H1 (cell line): ENCODE measurements at regions not wholly inside any gene's neighbourhood (a gene's known extent, or its start where the extent isn't known, plus 50 kb on each side); places are given as distances from the start of the nearest gene placed in this dataset.

Experiments
- FOSL1 ChIP-seq: IDR thresholded peaks from 2 replicates; pipeline ENCODE4 v1.6.1; 2011; ENCODE audit warnings: mild to moderate bottlenecking, low read depth, low read length, moderate library complexity; ENCODE audit not compliant: insufficient read depth
- HDAC6 ChIP-seq: IDR thresholded peaks from one replicate; pipeline ENCODE4 v1.7.1; 2012; ENCODE audit warnings: low read depth, mild to moderate bottlenecking, inconsistent platforms, low read length, moderate library complexity
- KDM1A ChIP-seq: fragments of 200-600, 300-600 bp; sonication (generic); IDR thresholded peaks from 2 replicates; pipeline ENCODE4 v1.7.1; 2016; ENCODE audit warnings: mild to moderate bottlenecking, low read length, borderline replicate concordance
- KDM5A ChIP-seq: fragments of 200-600 bp; IDR thresholded peaks from 2 replicates; pipeline ENCODE4 v1.7.1; 2012; ENCODE audit warnings: mild to moderate bottlenecking, low read length, inconsistent platforms, mixed read lengths
- NRF1 ChIP-seq: IDR thresholded peaks from 2 replicates; pipeline ENCODE4 v1.6.1; 2011; ENCODE audit warnings: mild to moderate bottlenecking, low read depth, low read length, improper control_type of control experiment
- POLR2A ChIP-seq, 2 experiments: IDR thresholded peaks; 1 replicate in 1 of 2; 2 replicates in 1 of 2; pipeline ENCODE4 v1.6.1; 2011; ENCODE audit warnings: low read depth in 2 of 2, low read length in 2 of 2, mild to moderate bottlenecking in 2 of 2; ENCODE audit errors: control extremely low read depth in 1 of 2
- POLR2AphosphoS5 ChIP-seq: IDR thresholded peaks from 2 replicates; pipeline ENCODE4 v1.6.1; 2011; ENCODE audit warnings: low read depth, low read length
- RAD21 ChIP-seq, 2 experiments: IDR thresholded peaks in 1 of 2; conservative IDR thresholded peaks in 1 of 2; 2 replicates each; pipeline ENCODE4 v1.6.1; 2011; ENCODE audit warnings: low read depth in 2 of 2, low read length in 2 of 2, improper control_type of control experiment in 1 of 2, inconsistent platforms in 1 of 2, mild to moderate bottlenecking in 1 of 2, moderate library complexity in 1 of 2
- SIN3A ChIP-seq, 2 experiments: IDR thresholded peaks in 1 of 2; conservative IDR thresholded peaks in 1 of 2; 2 replicates each; pipeline ENCODE4 v1.6.1; 2011 to 2012; ENCODE audit warnings: low read length in 2 of 2, improper control_type of control experiment in 1 of 2, low read depth in 1 of 2, mild to moderate bottlenecking in 1 of 2
- YY1 ChIP-seq: IDR thresholded peaks from 2 replicates; pipeline ENCODE4 v1.6.1; 2011; ENCODE audit warnings: low read depth, mild to moderate bottlenecking, low read length
- TF ChIP-seq, protein P1 (sequence below): IDR thresholded peaks from 2 replicates; pipeline ENCODE4 v1.6.1; 2012; ENCODE audit warnings: inconsistent platforms
- TF ChIP-seq, protein P2 (sequence below), 3 experiments: IDR thresholded peaks; 1 replicate in 2 of 3; 2 replicates in 1 of 3; pipeline versions ENCODE4 v1.5.1 to v1.6.1; 2011; ENCODE audit warnings: low read length in 3 of 3, mild to moderate bottlenecking in 3 of 3, inconsistent platforms in 2 of 3, low read depth in 1 of 3, moderate library complexity in 1 of 3; ENCODE audit not compliant: insufficient read depth in 1 of 3; ENCODE audit errors: control extremely low read depth in 1 of 3
- TF ChIP-seq, protein P3 (sequence below): IDR thresholded peaks from 2 replicates; pipeline ENCODE4 v1.6.1; 2011; ENCODE audit warnings: low read depth, mild to moderate bottlenecking, low read length; ENCODE audit not compliant: insufficient read depth
- TF ChIP-seq, protein P4 (sequence below): IDR thresholded peaks from 2 replicates; pipeline ENCODE4 v1.6.1; 2012; ENCODE audit warnings: low read length, inconsistent platforms

DNA sequence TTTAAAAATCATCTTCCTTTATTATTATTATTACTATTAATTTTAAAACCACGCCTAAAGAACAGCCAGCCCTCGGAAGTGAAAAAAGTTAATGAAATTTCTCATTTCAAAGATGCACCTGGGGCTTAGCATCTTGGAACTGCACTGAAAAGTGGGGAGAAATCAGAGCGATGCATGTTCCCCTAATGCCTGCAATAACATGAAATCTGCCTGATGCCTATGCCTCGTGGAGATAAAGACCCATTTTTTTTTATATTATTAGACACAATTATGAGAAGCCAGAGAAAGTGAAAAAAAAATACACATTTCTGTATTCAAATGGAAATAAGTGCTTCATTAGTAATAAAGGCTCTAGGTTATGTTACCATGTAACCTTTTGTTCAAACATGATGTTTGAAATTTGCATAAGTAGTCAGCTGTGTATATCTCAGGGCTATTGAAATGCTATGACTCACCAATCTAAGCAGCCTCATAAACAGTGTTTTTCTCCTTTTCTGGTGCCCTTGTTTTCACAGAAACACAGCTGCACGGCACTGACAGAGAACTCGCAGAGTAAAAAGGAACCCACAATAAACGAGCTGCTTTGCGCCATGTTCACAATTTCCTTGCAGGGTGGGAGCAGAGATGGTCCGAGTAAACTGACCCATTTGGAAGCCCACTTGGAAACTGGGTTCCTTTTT is 175.8 kb upstream of the PRKCQ start:
- TF ChIP-seq, protein P1, sequence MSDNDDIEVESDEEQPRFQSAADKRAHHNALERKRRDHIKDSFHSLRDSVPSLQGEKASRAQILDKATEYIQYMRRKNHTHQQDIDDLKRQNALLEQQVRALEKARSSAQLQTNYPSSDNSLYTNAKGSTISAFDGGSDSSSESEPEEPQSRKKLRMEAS, result no peak
- TF ChIP-seq NRF1 (no peak), POLR2AphosphoS5 (no peak), KDM5A (no peak), HDAC6 (no peak), POLR2A (IDR thresholded peaks at IDR 0.05; ENCODE audit: control extremely low read depth in 1 of 2, low read depth in 2 of 2, low read length in 2 of 2) (no peak), SIN3A (conservative IDR thresholded peaks at IDR 0.05 in 1 of 2, IDR thresholded peaks at IDR 0.05 in 1 of 2; ENCODE audit: low read depth in 1 of 2, low read length in 2 of 2) (no peak), RAD21 (IDR thresholded peaks at IDR 0.05 in 1 of 2, conservative IDR thresholded peaks at IDR 0.05 in 1 of 2; ENCODE audit: low read depth in 2 of 2, low read length in 2 of 2) (no peak), KDM1A (no peak), YY1 (no peak), FOSL1 (no peak)
- TF ChIP-seq, protein P2, sequence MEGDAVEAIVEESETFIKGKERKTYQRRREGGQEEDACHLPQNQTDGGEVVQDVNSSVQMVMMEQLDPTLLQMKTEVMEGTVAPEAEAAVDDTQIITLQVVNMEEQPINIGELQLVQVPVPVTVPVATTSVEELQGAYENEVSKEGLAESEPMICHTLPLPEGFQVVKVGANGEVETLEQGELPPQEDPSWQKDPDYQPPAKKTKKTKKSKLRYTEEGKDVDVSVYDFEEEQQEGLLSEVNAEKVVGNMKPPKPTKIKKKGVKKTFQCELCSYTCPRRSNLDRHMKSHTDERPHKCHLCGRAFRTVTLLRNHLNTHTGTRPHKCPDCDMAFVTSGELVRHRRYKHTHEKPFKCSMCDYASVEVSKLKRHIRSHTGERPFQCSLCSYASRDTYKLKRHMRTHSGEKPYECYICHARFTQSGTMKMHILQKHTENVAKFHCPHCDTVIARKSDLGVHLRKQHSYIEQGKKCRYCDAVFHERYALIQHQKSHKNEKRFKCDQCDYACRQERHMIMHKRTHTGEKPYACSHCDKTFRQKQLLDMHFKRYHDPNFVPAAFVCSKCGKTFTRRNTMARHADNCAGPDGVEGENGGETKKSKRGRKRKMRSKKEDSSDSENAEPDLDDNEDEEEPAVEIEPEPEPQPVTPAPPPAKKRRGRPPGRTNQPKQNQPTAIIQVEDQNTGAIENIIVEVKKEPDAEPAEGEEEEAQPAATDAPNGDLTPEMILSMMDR (IDR thresholded peaks at IDR 0.05; ENCODE audit: control extremely low read depth in 1 of 3, insufficient read depth in 1 of 3, low read depth in 1 of 3, low read length in 3 of 3), result no peak
- TF ChIP-seq, protein P3, sequence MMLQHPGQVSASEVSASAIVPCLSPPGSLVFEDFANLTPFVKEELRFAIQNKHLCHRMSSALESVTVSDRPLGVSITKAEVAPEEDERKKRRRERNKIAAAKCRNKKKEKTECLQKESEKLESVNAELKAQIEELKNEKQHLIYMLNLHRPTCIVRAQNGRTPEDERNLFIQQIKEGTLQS, result no peak
- TF ChIP-seq, protein P4, sequence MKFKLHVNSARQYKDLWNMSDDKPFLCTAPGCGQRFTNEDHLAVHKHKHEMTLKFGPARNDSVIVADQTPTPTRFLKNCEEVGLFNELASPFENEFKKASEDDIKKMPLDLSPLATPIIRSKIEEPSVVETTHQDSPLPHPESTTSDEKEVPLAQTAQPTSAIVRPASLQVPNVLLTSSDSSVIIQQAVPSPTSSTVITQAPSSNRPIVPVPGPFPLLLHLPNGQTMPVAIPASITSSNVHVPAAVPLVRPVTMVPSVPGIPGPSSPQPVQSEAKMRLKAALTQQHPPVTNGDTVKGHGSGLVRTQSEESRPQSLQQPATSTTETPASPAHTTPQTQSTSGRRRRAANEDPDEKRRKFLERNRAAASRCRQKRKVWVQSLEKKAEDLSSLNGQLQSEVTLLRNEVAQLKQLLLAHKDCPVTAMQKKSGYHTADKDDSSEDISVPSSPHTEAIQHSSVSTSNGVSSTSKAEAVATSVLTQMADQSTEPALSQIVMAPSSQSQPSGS, result no peak
